ENCODE measurements at regions not wholly inside any gene's neighbourhood (a gene's known extent, or its start where the extent isn't known, plus 50 kb on each side); places are given as distances from the start of the nearest gene placed in this dataset.

DNA sequence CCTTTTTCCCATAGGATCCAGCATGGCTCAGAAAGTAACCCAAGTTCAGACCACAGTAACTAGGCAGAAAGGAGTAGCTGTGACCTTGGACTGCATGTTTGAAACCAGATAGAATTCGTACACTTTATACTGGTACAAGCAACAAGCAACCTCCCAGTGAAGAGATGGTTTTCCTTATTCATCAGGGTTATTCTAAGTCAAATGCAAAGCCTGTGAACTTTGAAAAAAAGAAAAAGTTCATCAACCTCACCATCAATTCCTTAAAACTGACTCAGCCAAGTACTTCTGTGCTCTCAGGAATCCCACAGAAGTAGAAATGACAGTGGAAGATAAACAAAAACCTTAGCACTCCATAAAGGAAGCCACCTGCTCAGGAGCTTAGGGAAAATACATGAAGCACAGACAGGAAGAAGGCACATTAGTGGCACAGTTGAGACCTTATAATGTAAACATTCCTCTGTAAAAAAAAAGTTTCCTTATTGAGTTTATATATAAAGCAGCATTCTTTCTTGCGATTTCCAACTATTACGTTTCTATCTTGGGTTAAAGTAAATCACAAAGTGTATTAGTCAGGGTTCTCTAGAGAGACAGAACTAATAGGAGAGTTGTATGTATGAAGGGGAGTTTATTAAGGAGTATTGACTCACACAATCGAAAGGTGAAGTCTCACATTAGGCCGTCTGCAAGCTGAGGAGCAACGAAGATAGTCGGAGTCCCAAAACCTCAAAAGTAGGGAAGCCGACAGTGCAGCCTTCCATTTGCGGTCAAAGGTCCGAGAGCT, 398.4 kb downstream of the DAD1 start (continued):
- no peak for TF ChIP-seq BHLHE40 (IDR thresholded peaks at IDR 0.05; ENCODE audit: low read depth, low read length)

DNA sequence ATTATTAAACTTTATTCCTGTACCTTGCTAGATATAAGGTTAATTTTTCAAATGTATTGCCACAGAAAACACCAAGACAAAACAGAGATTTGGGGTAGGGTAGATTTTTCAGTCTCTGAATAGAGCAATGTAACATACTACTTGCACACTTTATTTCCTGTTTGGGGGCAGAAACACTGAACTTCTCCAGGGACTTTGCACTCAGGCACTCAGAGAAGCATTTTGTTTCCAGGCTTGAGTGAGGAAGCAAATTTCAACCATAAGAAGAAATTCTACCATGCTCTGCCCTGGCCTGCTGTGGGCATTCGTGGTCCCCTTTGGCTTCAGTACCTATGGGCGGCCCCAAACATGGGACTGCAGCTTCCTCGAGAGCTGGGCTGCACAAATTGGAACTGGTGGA, 399.1 kb downstream of the DAD1 start:
- H3K27me3 ChIP-seq (ENCODE audit: control insufficient read depth, insufficient read depth, low read length): no peaks in the 10 kb centered on the region
- intact Hi-C loops (cut with micrococcal nuclease) (loop anchor here (10.0 kb wide), 2 partner anchors 345 to 1705 kb away; no protein-coding TSS in a partner anchor), in situ Hi-C loops (cut with MboI; ENCODE audit: low sequenced_read_pairs) (no loop called here), dilution Hi-C loops (cut with HindIII; ENCODE audit: low sequenced_read_pairs, unreplicated experiment) (no loop called here)
- peak overlapping the region; percentile 97 for H3K14ac ChIP-seq (replicated peaks; ENCODE audit: low read depth, low read length)
- H3K56ac ChIP-seq (ENCODE audit: extremely low read depth, insufficient read depth, low read length): peak overlapping the region; percentile 92
- no peaks in the 10 kb centered on the region for H3K36me3 ChIP-seq (ENCODE audit: control insufficient read depth, insufficient read depth, low read length)
- H2BK120ac ChIP-seq (ENCODE audit: low read depth, low read length): peak overlapping the region; percentile 99
- peak overlapping the region; percentile 91 for H4K5ac ChIP-seq (ENCODE audit: low read depth, low read length)
- peak overlapping the region; percentile 74 for H2AK9ac ChIP-seq (replicated peaks; ENCODE audit: low read depth, low read length, poor library complexity)
- TF ChIP-seq CTCF (conservative IDR thresholded peaks at IDR 0.05; ENCODE audit: low read depth, low read length) (no peak), MAFK (IDR thresholded peaks at IDR 0.05; ENCODE audit: low read depth, low read length) (no peak), POLR2A (IDR thresholded peaks at IDR 0.05; ENCODE audit: low read depth, low read length) (0 out of 2 replicates have a peak, but pooled peaks have one; percentile 10), NFE2L2 (IDR thresholded peaks at IDR 0.05; ENCODE audit: low read depth, low read length) (no peak), CHD1 (IDR thresholded peaks at IDR 0.05; ENCODE audit: low read depth, low read length) (no peak), RCOR1 (IDR thresholded peaks at IDR 0.05; ENCODE audit: insufficient replicate concordance, low read length) (no peak)
- TF ChIP-seq, protein P1, sequence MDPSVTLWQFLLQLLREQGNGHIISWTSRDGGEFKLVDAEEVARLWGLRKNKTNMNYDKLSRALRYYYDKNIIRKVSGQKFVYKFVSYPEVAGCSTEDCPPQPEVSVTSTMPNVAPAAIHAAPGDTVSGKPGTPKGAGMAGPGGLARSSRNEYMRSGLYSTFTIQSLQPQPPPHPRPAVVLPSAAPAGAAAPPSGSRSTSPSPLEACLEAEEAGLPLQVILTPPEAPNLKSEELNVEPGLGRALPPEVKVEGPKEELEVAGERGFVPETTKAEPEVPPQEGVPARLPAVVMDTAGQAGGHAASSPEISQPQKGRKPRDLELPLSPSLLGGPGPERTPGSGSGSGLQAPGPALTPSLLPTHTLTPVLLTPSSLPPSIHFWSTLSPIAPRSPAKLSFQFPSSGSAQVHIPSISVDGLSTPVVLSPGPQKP (IDR thresholded peaks at IDR 0.05; ENCODE audit: borderline replicate concordance, low read depth, low read length): no peak
- TF ChIP-seq, protein P2, sequence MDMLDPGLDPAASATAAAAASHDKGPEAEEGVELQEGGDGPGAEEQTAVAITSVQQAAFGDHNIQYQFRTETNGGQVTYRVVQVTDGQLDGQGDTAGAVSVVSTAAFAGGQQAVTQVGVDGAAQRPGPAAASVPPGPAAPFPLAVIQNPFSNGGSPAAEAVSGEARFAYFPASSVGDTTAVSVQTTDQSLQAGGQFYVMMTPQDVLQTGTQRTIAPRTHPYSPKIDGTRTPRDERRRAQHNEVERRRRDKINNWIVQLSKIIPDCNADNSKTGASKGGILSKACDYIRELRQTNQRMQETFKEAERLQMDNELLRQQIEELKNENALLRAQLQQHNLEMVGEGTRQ (IDR thresholded peaks at IDR 0.05; ENCODE audit: low read depth, low read length): no peak
- H3K4ac ChIP-seq (ENCODE audit: low read depth, low read length): peak overlapping the region; percentile 97
- H4K20me1 ChIP-seq (ENCODE audit: insufficient read depth, low read length): no peaks in the 10 kb centered on the region
- H3K9ac ChIP-seq (ENCODE audit: low read depth, low read length): peak overlapping the region; percentile 66
- peak overlapping the region; percentile 73 for H3K4me2 ChIP-seq (ENCODE audit: low read depth, low read length)
- POLR2A ChIA-PET (ENCODE audit: unreplicated experiment): no interaction called here
- peak overlapping the region; percentile 100 for H2BK20ac ChIP-seq (ENCODE audit: low read depth, low read length)
- peak overlapping the region; percentile 10 to 95 for H4K8ac ChIP-seq (ENCODE audit: low read depth in 2 of 2, low read length in 2 of 2)
- peak overlapping the region; percentile 98 for H3K27ac ChIP-seq (ENCODE audit: insufficient read depth, low read length)
- BruUV-seq (replicated peaks): no TSS peak
- no peaks in the 10 kb centered on the region for H3K79me1 ChIP-seq (ENCODE audit: low read depth in 1 of 2, low read length in 2 of 2)
- ATAC-seq (ENCODE audit: low read depth) (peak; percentile 5), DNase-seq (no peak)
- peak overlapping the region; percentile 99 for H2BK5ac ChIP-seq (ENCODE audit: low read depth, low read length, poor library complexity, severe bottlenecking)
- peak overlapping the region; percentile 87; the same call in 2 of the 3 replicates for H2BK15ac ChIP-seq (ENCODE audit: low read depth, low read length)
- H3K9me3 ChIP-seq (ENCODE audit: control insufficient read depth, insufficient read depth, low read length): no peaks in the 10 kb centered on the region
- H3K23ac ChIP-seq (ENCODE audit: low read depth, low read length): peak overlapping the region; percentile 97
- H3K4me3 ChIP-seq (ENCODE audit: insufficient read depth, low read depth, low read length): no peak overlapping the region
- WGBS, 2 experiments (ENCODE audit: extremely low coverage in 2 of 2, insufficient read length in 1 of 2): no CpG with 5 or more reads among the region's 3 CpGs
- H4K91ac ChIP-seq (ENCODE audit: insufficient read depth, low read depth, low read length): peak overlapping the region; percentile 94
- CTCF ChIA-PET: interaction anchor here (1.2 kb wide), 1 partner anchor 27 kb away, joined by 4 read pairs; no protein-coding TSS in a partner anchor
- peak overlapping the region; percentile 96 for H3K18ac ChIP-seq (ENCODE audit: low read depth, low read length)
- peak overlapping the region; percentile 65 for H2AFZ ChIP-seq (replicated peaks; ENCODE audit: low read length, poor library complexity)
- H3K4me1 ChIP-seq (ENCODE audit: control insufficient read depth, insufficient read depth, low read length): peaks cover 13% of the 10 kb centered on the region
- peak overlapping the region; percentile 97 for H2AK5ac ChIP-seq (ENCODE audit: low read depth, low read length)
- H3K9me1 ChIP-seq (ENCODE audit: insufficient read depth, low read length): peaks cover 9% of the 10 kb centered on the region

All from IMR-90 (cell line).